ENCODE measurements at regions not wholly inside any gene's neighbourhood (a gene's known extent, or its start where the extent isn't known, plus 50 kb on each side); places are given as distances from the start of the nearest gene placed in this dataset.

DNA sequence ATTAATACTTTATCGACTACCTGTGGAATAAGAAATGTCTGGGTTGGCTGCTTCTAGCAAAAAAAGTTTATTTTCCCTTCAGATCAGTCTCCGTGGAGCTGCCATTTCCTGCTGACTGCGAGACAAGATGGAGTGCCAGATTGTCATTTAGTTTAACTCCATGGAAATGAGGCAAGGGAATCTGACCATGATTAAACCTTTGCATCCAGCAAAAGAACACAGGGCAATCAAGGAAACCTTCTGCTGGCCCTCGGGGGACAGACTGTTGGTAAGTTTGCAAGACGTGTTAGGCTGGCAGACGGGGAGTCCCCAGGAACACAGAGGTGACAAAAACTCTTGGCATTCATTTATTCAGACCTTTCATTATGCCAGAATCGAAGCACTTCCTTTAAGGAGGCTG lies 52.2 kb upstream of the SPACA1 start:
- Histone ChIP-seq H3K4me3 (ENCODE audit: low read depth in 1 of 5, low read length in 5 of 5) (no peak overlapping the region), H3K27ac (ENCODE audit: low read depth, low read length) (no peak overlapping the region), H3K4me1 (ENCODE audit: control insufficient read depth in 5 of 5, insufficient read depth in 5 of 5, low read length in 5 of 5) (peaks cover 0 to 7% (median 2%) of the 10 kb centered on the region in 5 donors), H3K27me3 (ENCODE audit: control insufficient read depth in 5 of 5, insufficient read depth in 4 of 5, low read length in 5 of 5) (no peaks in the 10 kb centered on the region), H3K9me3 (ENCODE audit: control insufficient read depth in 5 of 5, low read length in 5 of 5) (peaks cover 0 to 3% (median 0%) of the 10 kb centered on the region in 5 donors), H3K9ac (ENCODE audit: low read length in 5 of 5) (no peak overlapping the region), H3K36me3 (ENCODE audit: control insufficient read depth in 5 of 5, insufficient read depth in 5 of 5, low read length in 5 of 5) (no peaks in the 10 kb centered on the region)

DNA sequence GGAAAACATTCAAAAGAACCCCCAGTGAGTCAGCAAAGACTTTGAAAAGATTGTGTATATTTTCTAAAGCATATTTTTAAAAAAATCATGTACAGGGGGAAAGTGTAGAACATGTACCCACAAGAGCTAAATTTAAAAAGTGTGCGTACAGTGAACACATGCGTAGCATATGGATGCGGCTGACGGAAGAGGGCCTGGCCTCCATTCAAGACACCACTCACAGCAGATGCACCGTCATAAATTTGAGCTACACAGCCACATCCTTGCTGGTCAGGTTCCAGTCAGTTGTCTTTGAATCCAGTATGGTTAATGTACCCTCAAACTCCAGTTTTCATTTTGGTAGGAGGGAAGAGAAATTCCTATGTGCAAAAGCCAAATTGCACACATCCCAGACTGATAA lies 54.3 kb upstream of the SPACA1 start:
- H3K4me1 ChIP-seq (ENCODE audit: control insufficient read depth in 5 of 5, insufficient read depth in 5 of 5, low read length in 5 of 5): peaks cover 0 to 7% (median 2%) of the 10 kb centered on the region in 5 donors
- H3K4me3 ChIP-seq (ENCODE audit: low read depth in 1 of 5, low read length in 5 of 5): no peak overlapping the region
- H3K27ac ChIP-seq (ENCODE audit: low read depth, low read length): no peak overlapping the region
- no peaks in the 10 kb centered on the region for H3K27me3 ChIP-seq (ENCODE audit: control insufficient read depth in 5 of 5, insufficient read depth in 4 of 5, low read length in 5 of 5)
- H3K9me3 ChIP-seq (ENCODE audit: control insufficient read depth in 5 of 5, low read length in 5 of 5): no peaks in the 10 kb centered on the region
- H3K9ac ChIP-seq (ENCODE audit: low read length in 5 of 5): no peak overlapping the region
- H3K36me3 ChIP-seq (ENCODE audit: control insufficient read depth in 5 of 5, insufficient read depth in 5 of 5, low read length in 5 of 5): no peaks in the 10 kb centered on the region

DNA sequence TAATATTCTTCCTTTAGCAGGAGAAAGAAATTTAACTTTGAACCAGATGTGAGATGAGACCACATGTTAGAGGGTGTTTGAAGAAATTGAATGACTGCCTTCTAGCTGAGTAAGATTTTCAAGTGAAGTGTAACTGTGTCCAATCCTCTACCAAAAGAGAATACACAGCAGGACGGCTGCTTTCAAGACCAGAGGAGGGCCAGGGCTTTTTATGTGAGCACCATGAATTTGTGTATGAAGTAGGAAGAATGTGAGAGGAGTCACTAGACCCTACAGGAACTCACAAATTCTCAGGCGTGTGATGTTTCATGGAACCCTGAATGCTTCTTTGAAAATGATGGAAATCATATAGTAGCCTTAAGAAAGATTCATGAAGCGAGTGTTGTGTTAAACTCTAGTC lies 56.8 kb upstream of the SPACA1 start:
- Histone ChIP-seq H3K27ac (ENCODE audit: low read depth, low read length) (no peak overlapping the region), H3K36me3 (ENCODE audit: control insufficient read depth in 5 of 5, insufficient read depth in 5 of 5, low read length in 5 of 5) (no peaks in the 10 kb centered on the region)

GRCh38 chr6:87982134-87982533 lies 65.5 kb upstream of the SPACA1 start:
- no peaks in the 10 kb centered on the region for H3K9me3 ChIP-seq (ENCODE audit: control insufficient read depth in 5 of 5, low read length in 5 of 5)
- no peaks in the 10 kb centered on the region for H3K36me3 ChIP-seq (ENCODE audit: control insufficient read depth in 5 of 5, insufficient read depth in 5 of 5, low read length in 5 of 5)
- no peaks in the 10 kb centered on the region for H3K4me1 ChIP-seq (ENCODE audit: control insufficient read depth in 5 of 5, insufficient read depth in 5 of 5, low read length in 5 of 5)
- H3K9ac ChIP-seq (ENCODE audit: low read length in 5 of 5): no peak overlapping the region
- H3K4me3 ChIP-seq (ENCODE audit: low read depth in 1 of 5, low read length in 5 of 5): no peak overlapping the region
- H3K27ac ChIP-seq (ENCODE audit: low read depth, low read length): no peak overlapping the region
- no peaks in the 10 kb centered on the region for H3K27me3 ChIP-seq (ENCODE audit: control insufficient read depth in 5 of 5, insufficient read depth in 4 of 5, low read length in 5 of 5)

More for the DNA sequence above, 56.8 kb upstream of the SPACA1 start:
- Histone ChIP-seq H3K9ac (ENCODE audit: low read length in 5 of 5) (no peak overlapping the region), H3K4me1 (ENCODE audit: control insufficient read depth in 5 of 5, insufficient read depth in 5 of 5, low read length in 5 of 5) (peaks cover 0 to 7% (median 2%) of the 10 kb centered on the region in 5 donors), H3K27me3 (ENCODE audit: control insufficient read depth in 5 of 5, insufficient read depth in 4 of 5, low read length in 5 of 5) (no peaks in the 10 kb centered on the region), H3K4me3 (ENCODE audit: low read depth in 1 of 5, low read length in 5 of 5) (no peak overlapping the region), H3K9me3 (ENCODE audit: control insufficient read depth in 5 of 5, low read length in 5 of 5) (no peaks in the 10 kb centered on the region)

GRCh38 chr6:87979737-87980136 lies 67.9 kb upstream of the SPACA1 start:
- Histone ChIP-seq H3K27ac (ENCODE audit: low read depth, low read length) (no peak overlapping the region), H3K9ac (ENCODE audit: low read length in 5 of 5) (no peak overlapping the region), H3K9me3 (ENCODE audit: control insufficient read depth in 5 of 5, low read length in 5 of 5) (no peaks in the 10 kb centered on the region), H3K27me3 (ENCODE audit: control insufficient read depth in 5 of 5, insufficient read depth in 4 of 5, low read length in 5 of 5) (no peaks in the 10 kb centered on the region), H3K4me1 (ENCODE audit: control insufficient read depth in 5 of 5, insufficient read depth in 5 of 5, low read length in 5 of 5) (no peaks in the 10 kb centered on the region), H3K4me3 (ENCODE audit: low read depth in 1 of 5, low read length in 5 of 5) (no peak overlapping the region), H3K36me3 (ENCODE audit: control insufficient read depth in 5 of 5, insufficient read depth in 5 of 5, low read length in 5 of 5) (no peaks in the 10 kb centered on the region)

DNA sequence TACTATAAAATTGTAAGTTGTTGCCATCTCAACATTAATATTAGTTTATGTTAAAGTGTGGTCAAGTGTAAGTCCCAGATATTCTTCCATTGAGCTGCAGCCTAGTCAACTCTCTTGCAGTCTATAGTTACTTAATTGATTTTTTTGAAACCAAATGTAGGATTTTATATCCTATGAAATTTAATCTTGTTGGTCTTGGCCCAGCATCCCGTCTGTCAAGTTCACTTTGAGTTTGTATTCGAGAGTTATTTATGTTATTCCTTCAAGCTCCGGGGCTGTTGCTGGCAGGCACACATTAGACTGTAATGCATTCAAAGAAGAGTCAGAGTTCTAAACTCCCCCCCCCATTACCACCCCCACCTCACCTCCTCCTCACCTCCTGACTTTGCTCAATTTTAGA lies 71.0 kb upstream of the SPACA1 start:
- Histone ChIP-seq H3K4me1 (ENCODE audit: control insufficient read depth in 5 of 5, insufficient read depth in 5 of 5, low read length in 5 of 5) (peaks cover 0 to 6% (median 3%) of the 10 kb centered on the region in 5 donors), H3K27ac (ENCODE audit: low read depth, low read length) (no peak overlapping the region), H3K36me3 (ENCODE audit: control insufficient read depth in 5 of 5, insufficient read depth in 5 of 5, low read length in 5 of 5) (no peaks in the 10 kb centered on the region), H3K27me3 (ENCODE audit: control insufficient read depth in 5 of 5, insufficient read depth in 4 of 5, low read length in 5 of 5) (no peaks in the 10 kb centered on the region), H3K4me3 (ENCODE audit: low read depth in 1 of 5, low read length in 5 of 5) (no peak overlapping the region), H3K9ac (ENCODE audit: low read length in 5 of 5) (no peak overlapping the region), H3K9me3 (ENCODE audit: control insufficient read depth in 5 of 5, low read length in 5 of 5) (no peaks in the 10 kb centered on the region)

DNA sequence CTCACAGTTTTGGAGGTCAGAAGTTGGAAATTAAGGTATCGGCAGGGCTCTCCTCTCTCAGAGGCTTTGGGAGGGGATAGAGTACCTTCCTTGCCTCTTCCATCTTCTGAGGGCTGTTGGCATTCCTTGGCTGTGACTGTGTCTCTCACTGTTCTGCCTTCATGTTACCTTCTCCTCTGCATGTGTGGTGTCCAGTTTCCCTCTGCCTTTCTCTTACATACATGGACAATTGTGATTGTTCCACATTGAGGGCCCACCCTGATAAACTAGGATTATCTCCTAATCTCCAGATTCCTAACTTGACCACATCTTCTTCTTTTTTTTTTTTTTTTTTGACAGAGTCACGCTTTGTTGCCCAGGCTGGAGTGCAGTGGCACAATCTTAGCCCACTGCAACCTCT lies 72.1 kb upstream of the SPACA1 start:
- Histone ChIP-seq H3K9ac (ENCODE audit: low read length in 5 of 5) (no peak overlapping the region), H3K9me3 (ENCODE audit: control insufficient read depth in 5 of 5, low read length in 5 of 5) (no peaks in the 10 kb centered on the region), H3K36me3 (ENCODE audit: control insufficient read depth in 5 of 5, insufficient read depth in 5 of 5, low read length in 5 of 5) (no peaks in the 10 kb centered on the region), H3K4me1 (ENCODE audit: control insufficient read depth in 5 of 5, insufficient read depth in 5 of 5, low read length in 5 of 5) (peaks cover 0 to 12% (median 3%) of the 10 kb centered on the region in 5 donors), H3K4me3 (ENCODE audit: low read depth in 1 of 5, low read length in 5 of 5) (no peak overlapping the region), H3K27ac (ENCODE audit: low read depth, low read length) (no peak overlapping the region), H3K27me3 (ENCODE audit: control insufficient read depth in 5 of 5, insufficient read depth in 4 of 5, low read length in 5 of 5) (no peaks in the 10 kb centered on the region)

- H3K36me3 ChIP-seq (ENCODE audit: control insufficient read depth in 5 of 5, insufficient read depth in 5 of 5, low read length in 5 of 5): no peaks in the 10 kb centered on the region
- no peak overlapping the region for H3K27ac ChIP-seq (ENCODE audit: low read depth, low read length)
- H3K27me3 ChIP-seq (ENCODE audit: control insufficient read depth in 5 of 5, insufficient read depth in 4 of 5, low read length in 5 of 5): peaks cover 0 to 12% (median 4%) of the 10 kb centered on the region in 5 donors
Observed at GRCh38 chr6:87972279-87972678, 75.4 kb upstream of the SPACA1 start.

DNA sequence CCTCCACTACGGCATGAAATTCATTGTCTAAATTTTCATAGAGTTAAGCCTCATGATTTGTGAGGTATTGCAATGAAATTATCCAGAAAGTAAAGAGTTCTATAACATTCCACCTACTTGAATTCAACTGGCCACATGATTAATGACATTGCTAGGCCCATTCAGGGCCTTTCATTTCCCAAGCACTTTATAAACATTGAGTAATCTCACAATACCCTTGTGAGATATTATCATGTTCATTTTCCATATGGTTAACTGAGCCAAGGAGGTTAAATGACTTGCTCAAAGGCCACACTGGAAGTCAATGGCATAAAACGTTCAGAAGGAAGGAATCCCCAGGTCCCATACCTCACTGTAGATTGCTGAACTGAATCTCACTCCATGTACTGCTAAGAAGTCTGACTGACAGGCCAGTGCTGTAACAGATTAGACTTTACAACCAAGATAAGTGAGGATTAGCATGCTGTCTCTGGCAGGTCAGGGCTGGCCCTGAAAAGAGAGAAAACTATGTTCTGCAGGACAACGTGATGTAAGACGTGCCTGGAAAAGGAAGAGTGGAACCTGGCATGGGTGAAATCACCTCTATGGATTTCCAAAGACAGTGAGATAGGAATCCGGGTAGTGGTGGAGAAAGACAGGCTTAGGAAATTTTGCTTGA lies 75.9 kb upstream of the SPACA1 start:
- H3K9me3 ChIP-seq (ENCODE audit: control insufficient read depth in 5 of 5, low read length in 5 of 5): no peaks in the 10 kb centered on the region
- H3K4me1 ChIP-seq (ENCODE audit: control insufficient read depth in 5 of 5, insufficient read depth in 5 of 5, low read length in 5 of 5): peaks cover 3 to 22% (median 13%) of the 10 kb centered on the region in 5 donors
- H3K36me3 ChIP-seq (ENCODE audit: control insufficient read depth in 5 of 5, insufficient read depth in 5 of 5, low read length in 5 of 5): no peaks in the 10 kb centered on the region
- H3K9ac ChIP-seq (ENCODE audit: low read length in 5 of 5): no peak overlapping the region
- peak overlapping the region; percentile 31 for H3K27ac ChIP-seq (ENCODE audit: low read depth, low read length)
- H3K27me3 ChIP-seq (ENCODE audit: control insufficient read depth in 5 of 5, insufficient read depth in 4 of 5, low read length in 5 of 5): peaks cover 0 to 12% (median 5%) of the 10 kb centered on the region in 5 donors
- H3K4me3 ChIP-seq (ENCODE audit: low read depth in 1 of 5, low read length in 5 of 5): no peak overlapping the region

More at GRCh38 chr6:87972279-87972678, 75.4 kb upstream of the SPACA1 start:
- Histone ChIP-seq H3K4me3 (ENCODE audit: low read depth in 1 of 5, low read length in 5 of 5) (no peak overlapping the region), H3K9me3 (ENCODE audit: control insufficient read depth in 5 of 5, low read length in 5 of 5) (no peaks in the 10 kb centered on the region), H3K4me1 (ENCODE audit: control insufficient read depth in 5 of 5, insufficient read depth in 5 of 5, low read length in 5 of 5) (peaks cover 3 to 22% (median 13%) of the 10 kb centered on the region in 5 donors), H3K9ac (ENCODE audit: low read length in 5 of 5) (no peak overlapping the region)

DNA sequence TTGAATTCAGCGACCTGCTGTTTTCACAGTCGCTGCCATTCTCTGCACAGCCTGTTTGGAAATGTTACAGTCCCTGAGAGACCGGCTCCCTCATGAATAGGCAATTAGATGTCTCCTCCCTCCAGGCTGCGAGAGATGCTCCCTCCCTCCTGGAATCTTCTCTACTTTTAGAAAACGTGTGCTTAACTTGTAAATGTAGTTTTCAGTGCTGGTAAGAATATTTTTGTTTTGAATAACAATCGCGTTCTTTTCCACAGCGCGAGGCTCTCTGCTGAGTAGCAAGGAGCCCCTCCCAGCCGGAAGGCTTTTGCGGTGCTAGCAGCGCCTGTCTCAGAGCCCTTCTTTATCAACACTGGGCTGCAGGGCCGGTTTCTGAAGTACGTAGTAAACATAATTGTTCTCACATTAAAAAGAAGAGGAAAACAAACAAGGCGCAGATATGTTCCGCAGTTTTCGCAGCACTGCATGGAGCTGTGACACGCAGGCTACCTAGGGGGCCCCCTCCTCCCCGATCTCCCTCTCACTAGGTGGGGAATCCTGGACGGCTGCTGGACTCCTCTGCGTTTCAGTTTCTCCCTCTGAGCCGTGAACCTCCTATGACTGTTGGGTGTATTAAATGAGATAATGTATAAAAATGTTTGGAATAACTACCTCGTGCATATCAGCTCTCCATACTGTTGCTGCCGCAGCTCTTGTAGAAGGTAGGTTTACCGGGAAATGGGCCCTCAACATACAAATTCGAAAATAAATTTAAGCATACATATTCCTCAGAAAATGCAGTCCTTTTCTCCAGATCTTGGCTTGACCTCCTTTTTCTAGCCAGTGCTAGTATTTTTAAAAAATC lies 79.0 kb upstream of the SPACA1 start:
- Histone ChIP-seq H3K9me3 (ENCODE audit: control insufficient read depth in 5 of 5, low read length in 5 of 5) (no peaks in the 10 kb centered on the region), H3K4me1 (ENCODE audit: control insufficient read depth in 5 of 5, insufficient read depth in 5 of 5, low read length in 5 of 5) (peaks cover 3 to 22% (median 13%) of the 10 kb centered on the region in 5 donors), H3K9ac (ENCODE audit: low read length in 5 of 5) (peak overlapping the region in 1 of 5 donors; percentile 37), H3K27ac (ENCODE audit: low read depth, low read length) (no peak overlapping the region), H3K4me3 (ENCODE audit: low read depth in 1 of 5, low read length in 5 of 5) (peak overlapping the region; percentile 26 to 71 (median 54)), H3K27me3 (ENCODE audit: control insufficient read depth in 5 of 5, insufficient read depth in 4 of 5, low read length in 5 of 5) (peaks cover 0 to 12% (median 5%) of the 10 kb centered on the region in 5 donors), H3K36me3 (ENCODE audit: control insufficient read depth in 5 of 5, insufficient read depth in 5 of 5, low read length in 5 of 5) (no peaks in the 10 kb centered on the region)
